ENCODE measurements at regions not wholly inside any gene's neighbourhood (a gene's known extent, or its start where the extent isn't known, plus 50 kb on each side); places are given as distances from the start of the nearest gene placed in this dataset.
"Not testable (repeated sequence)": the region's sequence is repeated elsewhere in the genome, so short reads cannot be mapped to it uniquely, and the experiment has no call there.

DNA sequence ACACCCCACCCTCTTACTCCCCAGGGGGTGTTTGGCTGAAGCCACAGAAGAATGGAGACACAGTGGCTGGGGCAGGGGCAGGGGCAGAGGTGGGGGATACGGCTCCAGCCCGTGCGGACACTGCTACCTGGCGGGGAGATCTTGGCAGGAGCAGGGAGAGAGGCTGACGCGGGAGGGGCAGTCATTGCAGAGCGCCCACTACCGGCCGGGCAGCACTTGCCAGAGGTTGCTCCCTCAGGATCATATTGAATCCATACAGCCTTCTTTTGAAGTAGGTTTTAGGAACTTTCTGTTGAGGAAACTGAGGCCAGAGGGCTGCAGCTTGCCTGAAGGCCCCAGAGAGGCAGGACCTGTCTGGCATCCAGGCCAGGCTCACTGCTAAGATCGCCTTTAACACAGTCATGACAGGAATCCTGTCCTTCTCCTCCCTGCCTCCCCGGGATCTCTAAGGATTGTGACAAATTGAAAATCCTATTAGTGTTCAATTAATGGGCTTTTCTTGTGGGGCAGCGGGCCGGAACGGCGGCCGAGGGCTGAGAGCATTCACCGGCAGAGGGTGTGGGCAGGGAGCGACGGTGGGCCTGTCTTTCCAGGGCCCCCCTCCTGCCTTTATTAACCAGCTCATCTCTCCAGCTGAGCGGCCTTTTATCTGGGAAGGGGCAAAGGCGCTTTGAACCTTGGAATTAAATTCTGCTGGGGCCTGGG, 65.5 kb upstream of the WNT4 start:
- Histone ChIP-seq H3K27me3 (ENCODE audit: control insufficient read depth in 2 of 2, insufficient read depth in 2 of 2, low read length in 2 of 2) (peaks cover 21 to 25% of the 10 kb centered on the region in 2 donors), H3K9me3 (ENCODE audit: control insufficient read depth in 2 of 2, low read length in 2 of 2) (no peaks in the 10 kb centered on the region), H3K27ac (ENCODE audit: low read depth in 2 of 2, low read length in 2 of 2) (no peak overlapping the region), H3K36me3 (ENCODE audit: control insufficient read depth in 2 of 2, insufficient read depth in 2 of 2, low read length in 2 of 2) (no peaks in the 10 kb centered on the region), H3K9ac (ENCODE audit: low read depth in 1 of 2, low read length in 2 of 2) (no peak overlapping the region), H3K4me3 (ENCODE audit: low read length in 2 of 2) (no peak overlapping the region), H3K4me1 (ENCODE audit: control insufficient read depth in 2 of 2, insufficient read depth in 2 of 2, low read length in 2 of 2) (no peaks in the 10 kb centered on the region)

DNA sequence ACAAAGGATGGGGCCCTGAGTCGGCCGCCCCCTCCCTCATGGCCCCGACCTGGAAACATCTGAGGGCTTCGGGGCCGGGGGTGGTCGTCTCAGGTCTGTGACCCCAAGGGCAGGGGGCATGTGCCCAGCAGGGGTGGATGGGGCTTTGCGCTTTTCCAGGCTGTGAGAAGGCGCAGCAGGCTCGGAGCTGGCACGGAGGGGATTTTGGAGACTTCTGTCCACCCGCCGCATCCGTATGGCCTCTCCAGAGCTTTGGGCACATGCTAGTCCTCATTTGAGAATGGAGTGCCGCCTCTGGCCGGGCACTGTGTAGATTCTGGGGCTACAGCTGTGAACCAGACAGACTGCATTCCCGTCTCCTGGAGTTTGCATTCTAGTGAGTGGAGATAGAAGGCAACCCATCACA, 66.1 kb upstream of the WNT4 start:
- H3K27me3 ChIP-seq (ENCODE audit: control insufficient read depth in 2 of 2, insufficient read depth in 2 of 2, low read length in 2 of 2), result peaks cover 21 to 25% of the 10 kb centered on the region in 2 donors
- H3K9ac ChIP-seq (ENCODE audit: low read depth in 1 of 2, low read length in 2 of 2), result no peak overlapping the region
- no peaks in the 10 kb centered on the region for H3K9me3 ChIP-seq (ENCODE audit: control insufficient read depth in 2 of 2, low read length in 2 of 2)
- no peak overlapping the region for H3K27ac ChIP-seq (ENCODE audit: low read depth in 2 of 2, low read length in 2 of 2)
- H3K4me3 ChIP-seq (ENCODE audit: low read length in 2 of 2), result no peak overlapping the region
- no peaks in the 10 kb centered on the region for H3K36me3 ChIP-seq (ENCODE audit: control insufficient read depth in 2 of 2, insufficient read depth in 2 of 2, low read length in 2 of 2)
- H3K4me1 ChIP-seq (ENCODE audit: control insufficient read depth in 2 of 2, insufficient read depth in 2 of 2, low read length in 2 of 2), result no peaks in the 10 kb centered on the region

DNA sequence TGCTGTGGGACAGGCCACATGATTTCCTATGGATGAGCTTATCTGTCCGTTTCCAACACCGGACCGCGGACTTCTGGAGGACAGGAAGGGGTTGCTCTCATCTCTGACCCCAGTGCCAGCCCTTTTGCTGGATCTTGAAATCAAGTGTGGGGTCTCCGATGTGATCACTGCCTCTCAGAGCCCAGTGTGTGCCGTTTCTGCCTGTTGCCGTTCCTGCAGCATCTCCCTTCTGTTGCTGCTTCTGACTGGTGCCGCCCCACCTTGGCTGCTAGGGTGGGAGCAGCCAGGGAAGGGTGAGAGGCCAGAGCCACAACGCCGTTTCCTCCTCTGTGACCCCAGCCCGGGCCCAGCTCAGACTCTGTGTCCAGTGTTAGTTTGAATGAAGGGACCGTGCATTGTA, 67.3 kb upstream of the WNT4 start:
- H3K4me1 ChIP-seq (ENCODE audit: control insufficient read depth in 2 of 2, insufficient read depth in 2 of 2, low read length in 2 of 2), result no peaks in the 10 kb centered on the region
- H3K27me3 ChIP-seq (ENCODE audit: control insufficient read depth in 2 of 2, insufficient read depth in 2 of 2, low read length in 2 of 2), result peaks cover 21 to 22% of the 10 kb centered on the region in 2 donors
- H3K9ac ChIP-seq (ENCODE audit: low read depth in 1 of 2, low read length in 2 of 2), result no peak overlapping the region
- H3K36me3 ChIP-seq (ENCODE audit: control insufficient read depth in 2 of 2, insufficient read depth in 2 of 2, low read length in 2 of 2), result no peaks in the 10 kb centered on the region
- no peak overlapping the region for H3K27ac ChIP-seq (ENCODE audit: low read depth in 2 of 2, low read length in 2 of 2)
- no peaks in the 10 kb centered on the region for H3K9me3 ChIP-seq (ENCODE audit: control insufficient read depth in 2 of 2, low read length in 2 of 2)
- no peak overlapping the region for H3K4me3 ChIP-seq (ENCODE audit: low read length in 2 of 2)

- Histone ChIP-seq H3K27ac (ENCODE audit: low read depth in 2 of 2, low read length in 2 of 2) (no peak overlapping the region), H3K9me3 (ENCODE audit: control insufficient read depth in 2 of 2, low read length in 2 of 2) (no peaks in the 10 kb centered on the region), H3K36me3 (ENCODE audit: control insufficient read depth in 2 of 2, insufficient read depth in 2 of 2, low read length in 2 of 2) (no peaks in the 10 kb centered on the region), H3K27me3 (ENCODE audit: control insufficient read depth in 2 of 2, insufficient read depth in 2 of 2, low read length in 2 of 2) (peaks cover 20 to 21% of the 10 kb centered on the region in 2 donors), H3K4me3 (ENCODE audit: low read length in 2 of 2) (no peak overlapping the region), H3K4me1 (ENCODE audit: control insufficient read depth in 2 of 2, insufficient read depth in 2 of 2, low read length in 2 of 2) (no peaks in the 10 kb centered on the region), H3K9ac (ENCODE audit: low read depth in 1 of 2, low read length in 2 of 2) (no peak overlapping the region)
Observed at GRCh38 chr1:22210636-22211035, 67.7 kb upstream of the WNT4 start.

DNA sequence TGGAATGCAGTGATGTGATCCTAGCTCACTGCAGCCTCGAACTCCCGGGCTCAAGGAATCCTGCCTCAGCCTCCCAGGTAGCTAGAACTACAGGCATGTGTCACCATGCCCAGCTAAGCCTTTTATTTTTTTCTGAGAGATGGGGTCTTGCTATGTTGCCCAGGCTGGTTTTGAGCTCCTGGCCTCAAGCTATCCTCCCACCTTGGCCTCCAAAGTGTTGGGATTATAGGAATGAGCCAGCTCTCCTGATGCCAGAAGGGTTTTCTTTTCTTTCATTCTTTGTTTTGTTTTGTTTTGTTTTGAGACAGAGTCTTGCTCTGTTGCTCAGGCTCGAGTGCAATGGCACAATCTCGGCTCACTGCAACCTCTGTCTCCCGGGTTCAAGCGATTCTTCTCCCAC, 68.6 kb upstream of the WNT4 start:
- H3K4me3 ChIP-seq (ENCODE audit: low read length in 2 of 2); H3K36me3 ChIP-seq (ENCODE audit: control insufficient read depth in 2 of 2, insufficient read depth in 2 of 2, low read length in 2 of 2); H3K4me1 ChIP-seq (ENCODE audit: control insufficient read depth in 2 of 2, insufficient read depth in 2 of 2, low read length in 2 of 2); H3K9ac ChIP-seq (ENCODE audit: low read depth in 1 of 2, low read length in 2 of 2); H3K27ac ChIP-seq (ENCODE audit: low read depth in 2 of 2, low read length in 2 of 2); H3K9me3 ChIP-seq (ENCODE audit: control insufficient read depth in 2 of 2, low read length in 2 of 2): not testable (repeated sequence)
- peaks cover 19 to 24% of the 10 kb centered on the region in 2 donors for H3K27me3 ChIP-seq (ENCODE audit: control insufficient read depth in 2 of 2, insufficient read depth in 2 of 2, low read length in 2 of 2)

GRCh38 chr1:22212400-22213233, 69.7 kb upstream of the WNT4 start:
- H3K4me1 ChIP-seq (ENCODE audit: control insufficient read depth in 2 of 2, insufficient read depth in 2 of 2, low read length in 2 of 2), result no peaks in the 10 kb centered on the region
- H3K36me3 ChIP-seq (ENCODE audit: control insufficient read depth in 2 of 2, insufficient read depth in 2 of 2, low read length in 2 of 2), result no peaks in the 10 kb centered on the region
- no peaks in the 10 kb centered on the region for H3K9me3 ChIP-seq (ENCODE audit: control insufficient read depth in 2 of 2, low read length in 2 of 2)
- H3K27ac ChIP-seq (ENCODE audit: low read depth in 2 of 2, low read length in 2 of 2), result no peak overlapping the region
- H3K9ac ChIP-seq (ENCODE audit: low read depth in 1 of 2, low read length in 2 of 2), result no peak overlapping the region
- peaks cover 19% of the 10 kb centered on the region in 2 donors for H3K27me3 ChIP-seq (ENCODE audit: control insufficient read depth in 2 of 2, insufficient read depth in 2 of 2, low read length in 2 of 2)
- no peak overlapping the region for H3K4me3 ChIP-seq (ENCODE audit: low read length in 2 of 2)

DNA sequence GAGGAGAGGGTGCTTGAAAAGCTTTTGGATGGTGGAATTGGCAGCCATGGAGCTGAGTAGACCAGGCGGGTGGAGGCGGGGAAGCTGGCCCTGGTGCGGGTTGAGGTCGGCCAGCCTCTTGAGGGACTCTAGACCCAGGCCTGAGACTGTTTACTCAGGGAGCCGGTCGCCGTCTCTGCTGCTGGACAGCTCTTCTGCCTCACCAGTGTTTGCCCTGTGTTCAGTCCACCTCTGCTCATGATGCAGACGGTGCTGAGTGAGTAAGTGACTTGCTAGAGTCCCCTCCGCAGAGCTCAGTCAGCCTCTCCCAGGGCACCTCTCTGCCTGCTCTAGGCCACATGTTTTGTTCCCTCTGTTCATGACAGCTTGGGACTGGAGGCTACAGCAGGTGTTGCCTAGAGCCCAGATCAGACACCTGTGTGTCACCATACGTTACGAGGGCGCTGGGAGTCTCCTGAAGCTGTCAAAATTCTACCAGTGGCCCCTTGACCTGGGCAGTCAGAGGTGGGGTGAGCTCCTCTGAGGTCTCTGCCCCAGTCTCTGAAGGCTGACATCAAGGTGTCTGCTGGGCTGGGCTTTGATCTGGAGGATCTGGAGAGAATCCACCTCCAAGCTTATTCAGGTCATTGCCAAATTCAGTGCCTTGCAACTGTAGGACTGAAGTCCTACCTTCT, 73.5 kb upstream of the WNT4 start:
- Histone ChIP-seq H3K27me3 (ENCODE audit: control insufficient read depth in 2 of 2, insufficient read depth in 2 of 2, low read length in 2 of 2) (peaks cover 3 to 13% of the 10 kb centered on the region in 2 donors), H3K4me3 (ENCODE audit: low read length in 2 of 2) (no peak overlapping the region), H3K36me3 (ENCODE audit: control insufficient read depth in 2 of 2, insufficient read depth in 2 of 2, low read length in 2 of 2) (no peaks in the 10 kb centered on the region), H3K9ac (ENCODE audit: low read depth in 1 of 2, low read length in 2 of 2) (no peak overlapping the region), H3K27ac (ENCODE audit: low read depth in 2 of 2, low read length in 2 of 2) (no peak overlapping the region), H3K9me3 (ENCODE audit: control insufficient read depth in 2 of 2, low read length in 2 of 2) (no peaks in the 10 kb centered on the region), H3K4me1 (ENCODE audit: control insufficient read depth in 2 of 2, insufficient read depth in 2 of 2, low read length in 2 of 2) (no peaks in the 10 kb centered on the region)

DNA sequence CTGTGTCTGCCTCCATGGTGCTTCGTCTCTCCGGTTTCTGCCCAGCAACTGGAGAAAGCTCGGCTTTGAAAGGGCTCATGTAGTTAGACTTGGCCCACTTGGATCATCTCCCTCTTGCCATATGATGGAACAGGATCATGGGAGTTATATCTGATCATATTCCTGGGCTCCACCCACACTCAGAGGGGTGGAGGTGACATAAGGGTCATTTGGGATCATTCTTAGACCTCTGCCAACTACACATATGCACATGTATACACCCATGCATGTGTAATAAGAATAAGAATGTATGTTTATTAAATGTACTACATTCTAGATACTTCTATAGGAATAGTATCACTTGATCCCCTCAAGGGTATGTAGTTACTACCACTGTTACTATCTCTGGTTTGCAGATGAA, 74.1 kb upstream of the WNT4 start:
- Histone ChIP-seq H3K4me3 (ENCODE audit: low read length in 2 of 2) (no peak overlapping the region), H3K27me3 (ENCODE audit: control insufficient read depth in 2 of 2, insufficient read depth in 2 of 2, low read length in 2 of 2) (peaks cover 2 to 12% of the 10 kb centered on the region in 2 donors), H3K9ac (ENCODE audit: low read depth in 1 of 2, low read length in 2 of 2) (no peak overlapping the region), H3K4me1 (ENCODE audit: control insufficient read depth in 2 of 2, insufficient read depth in 2 of 2, low read length in 2 of 2) (no peaks in the 10 kb centered on the region), H3K9me3 (ENCODE audit: control insufficient read depth in 2 of 2, low read length in 2 of 2) (no peaks in the 10 kb centered on the region), H3K27ac (ENCODE audit: low read depth in 2 of 2, low read length in 2 of 2) (no peak overlapping the region), H3K36me3 (ENCODE audit: control insufficient read depth in 2 of 2, insufficient read depth in 2 of 2, low read length in 2 of 2) (no peaks in the 10 kb centered on the region)

- no peak overlapping the region for H3K9ac ChIP-seq (ENCODE audit: low read depth in 1 of 2, low read length in 2 of 2)
- H3K27ac ChIP-seq (ENCODE audit: low read depth in 2 of 2, low read length in 2 of 2), result no peak overlapping the region
- H3K9me3 ChIP-seq (ENCODE audit: control insufficient read depth in 2 of 2, low read length in 2 of 2), result no peaks in the 10 kb centered on the region
- H3K4me1 ChIP-seq (ENCODE audit: control insufficient read depth in 2 of 2, insufficient read depth in 2 of 2, low read length in 2 of 2), result no peaks in the 10 kb centered on the region
- no peaks in the 10 kb centered on the region for H3K36me3 ChIP-seq (ENCODE audit: control insufficient read depth in 2 of 2, insufficient read depth in 2 of 2, low read length in 2 of 2)
- peaks cover 2 to 4% of the 10 kb centered on the region in 2 donors for H3K27me3 ChIP-seq (ENCODE audit: control insufficient read depth in 2 of 2, insufficient read depth in 2 of 2, low read length in 2 of 2)
- H3K4me3 ChIP-seq (ENCODE audit: low read length in 2 of 2), result no peak overlapping the region
Observed at GRCh38 chr1:22217811-22218460, 75.0 kb upstream of the WNT4 start.
